Astrocyte (in vitro differentiated cells and primary cell): ENCODE measurements at regions not wholly inside any gene's neighbourhood (a gene's known extent, or its start where the extent isn't known, plus 50 kb on each side); places are given as distances from the start of the nearest gene placed in this dataset.

Source experiments
- DNase-seq: peaks from one replicate; pipeline ENCODE4 v3.0.0-alpha.2; 2010; ENCODE audit warnings: low read depth
- FAIRE-seq: peaks from 2 replicates; lab custom pipeline; 2011; peaks lifted over from hg19 to GRCh38; lab: Jason Lieb, UNC
- H2AFZ ChIP-seq: 2 replicates; pipeline ENCODE4 v1.6.0; 2012; ENCODE audit warnings: low read depth, low read length, inconsistent platforms
- H3K27ac ChIP-seq: 2 replicates; pipeline ENCODE4 v1.5.1; 2011; ENCODE audit warnings: low read depth, low read length, inconsistent platforms
- H3K27me3 ChIP-seq: 2 replicates; pipeline ENCODE4 v1.6.0; 2011; ENCODE audit warnings: low read length, inconsistent platforms; ENCODE audit not compliant: insufficient read depth
- H3K36me3 ChIP-seq: 2 replicates; pipeline ENCODE4 v1.5.1; 2011; ENCODE audit warnings: low read length, inconsistent platforms; ENCODE audit not compliant: insufficient read depth
- H3K4me1 ChIP-seq: 2 replicates; pipeline ENCODE4 v1.5.1; 2011; ENCODE audit warnings: low read length, inconsistent platforms; ENCODE audit not compliant: insufficient read depth
- H3K4me2 ChIP-seq: 2 replicates; pipeline ENCODE4 v1.6.0; 2012; ENCODE audit warnings: low read length, inconsistent platforms
- H3K4me3 ChIP-seq: 2 replicates; pipeline ENCODE4 v1.5.1; 2011; ENCODE audit warnings: low read depth, mild to moderate bottlenecking, low read length, inconsistent platforms; ENCODE audit not compliant: insufficient read depth
- H3K79me2 ChIP-seq: 2 replicates; pipeline ENCODE4 v1.6.0; 2012; ENCODE audit warnings: mild to moderate bottlenecking, low read length, inconsistent platforms; ENCODE audit not compliant: insufficient read depth
- H3K9ac ChIP-seq: 2 replicates; pipeline ENCODE4 v1.6.0; 2012; ENCODE audit warnings: mild to moderate bottlenecking, low read length, inconsistent platforms
- H3K9me3 ChIP-seq: 2 replicates; pipeline ENCODE4 v1.5.1; 2012; ENCODE audit warnings: low read depth, mild to moderate bottlenecking, low read length, inconsistent platforms; ENCODE audit not compliant: insufficient read depth
- H4K20me1 ChIP-seq: 2 replicates; pipeline ENCODE4 v1.6.0; 2012; ENCODE audit warnings: low read length, inconsistent platforms; ENCODE audit not compliant: insufficient read depth
- H3K27ac Mint-ChIP-seq: one replicate; pipeline ENCODE4 v1.8.0; 2021; ENCODE audit warnings: mild to moderate bottlenecking, mixed read lengths; ENCODE audit not compliant: unreplicated experiment
- H3K27me3 Mint-ChIP-seq: one replicate; pipeline ENCODE4 v1.8.0; 2021; ENCODE audit warnings: low read depth, mixed read lengths; ENCODE audit not compliant: unreplicated experiment
- H3K36me3 Mint-ChIP-seq: one replicate; pipeline ENCODE4 v1.8.0; 2021; ENCODE audit warnings: low read depth, mixed read lengths; ENCODE audit not compliant: unreplicated experiment
- H3K4me1 Mint-ChIP-seq: one replicate; pipeline ENCODE4 v1.8.0; 2021; ENCODE audit warnings: low read depth, mixed read lengths; ENCODE audit not compliant: unreplicated experiment
- H3K4me3 Mint-ChIP-seq: one replicate; pipeline ENCODE4 v1.8.0; 2021; ENCODE audit warnings: mild to moderate bottlenecking, moderate library complexity, mixed read lengths; ENCODE audit not compliant: unreplicated experiment
- H3K9me3 Mint-ChIP-seq: one replicate; pipeline ENCODE4 v1.8.0; 2021; ENCODE audit warnings: mild to moderate bottlenecking, mixed read lengths; ENCODE audit not compliant: unreplicated experiment
- EZH2 ChIP-seq: IDR thresholded peaks from 2 replicates; pipeline ENCODE4 v1.6.1; 2012; ENCODE audit warnings: mild to moderate bottlenecking, low read length, inconsistent platforms; ENCODE audit not compliant: insufficient read depth
- TF ChIP-seq, protein P1 (sequence below): IDR thresholded peaks from 2 replicates; pipeline ENCODE4 v1.5.1; 2011; ENCODE audit warnings: low read depth, mild to moderate bottlenecking, inconsistent platforms, low read length, moderate library complexity; ENCODE audit not compliant: insufficient read depth

DNA sequence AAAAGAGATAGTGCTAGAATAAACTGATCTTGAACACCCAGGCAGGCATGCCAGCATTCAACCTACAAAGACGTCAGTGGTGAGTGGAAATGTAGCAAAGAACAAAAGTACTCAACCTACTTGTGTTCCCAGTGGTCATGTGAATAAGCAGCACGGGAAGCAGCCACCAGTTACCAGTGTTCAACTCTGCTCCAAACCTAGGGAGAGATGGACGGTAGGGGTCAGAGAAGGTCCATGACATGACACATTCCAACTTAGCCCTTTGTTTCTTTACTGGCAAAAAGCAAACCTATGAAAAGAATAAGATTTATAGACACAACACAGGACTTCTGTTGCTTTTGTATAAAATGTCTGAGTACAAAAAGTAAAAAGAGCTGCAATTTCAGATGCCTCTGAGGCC lies 511.4 kb downstream of the XPNPEP1 start:
- Histone ChIP-seq H3K9me3 (no peaks in the 10 kb centered on the region), H3K27ac (no peak overlapping the region), H3K36me3 (no peaks in the 10 kb centered on the region), H3K4me1 (no peaks in the 10 kb centered on the region), H2AFZ (no peak overlapping the region), H3K4me2 (no peak overlapping the region), H3K79me2 (no peaks in the 10 kb centered on the region), H3K27me3 (no peaks in the 10 kb centered on the region), H3K4me3 (no peak overlapping the region), H4K20me1 (no peaks in the 10 kb centered on the region), H3K9ac (no peak overlapping the region)
- peaks cover 2% of the 10 kb centered on the region for H3K4me1 Mint-ChIP-seq
- no peaks in the 10 kb centered on the region for H3K27me3 Mint-ChIP-seq
- no peak overlapping the region for H3K4me3 Mint-ChIP-seq
- FAIRE-seq (no peak), DNase-seq (no peak)
- H3K27ac Mint-ChIP-seq, result no peak overlapping the region
- H3K9me3 Mint-ChIP-seq, result no peaks in the 10 kb centered on the region
- TF ChIP-seq, protein P1, sequence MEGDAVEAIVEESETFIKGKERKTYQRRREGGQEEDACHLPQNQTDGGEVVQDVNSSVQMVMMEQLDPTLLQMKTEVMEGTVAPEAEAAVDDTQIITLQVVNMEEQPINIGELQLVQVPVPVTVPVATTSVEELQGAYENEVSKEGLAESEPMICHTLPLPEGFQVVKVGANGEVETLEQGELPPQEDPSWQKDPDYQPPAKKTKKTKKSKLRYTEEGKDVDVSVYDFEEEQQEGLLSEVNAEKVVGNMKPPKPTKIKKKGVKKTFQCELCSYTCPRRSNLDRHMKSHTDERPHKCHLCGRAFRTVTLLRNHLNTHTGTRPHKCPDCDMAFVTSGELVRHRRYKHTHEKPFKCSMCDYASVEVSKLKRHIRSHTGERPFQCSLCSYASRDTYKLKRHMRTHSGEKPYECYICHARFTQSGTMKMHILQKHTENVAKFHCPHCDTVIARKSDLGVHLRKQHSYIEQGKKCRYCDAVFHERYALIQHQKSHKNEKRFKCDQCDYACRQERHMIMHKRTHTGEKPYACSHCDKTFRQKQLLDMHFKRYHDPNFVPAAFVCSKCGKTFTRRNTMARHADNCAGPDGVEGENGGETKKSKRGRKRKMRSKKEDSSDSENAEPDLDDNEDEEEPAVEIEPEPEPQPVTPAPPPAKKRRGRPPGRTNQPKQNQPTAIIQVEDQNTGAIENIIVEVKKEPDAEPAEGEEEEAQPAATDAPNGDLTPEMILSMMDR, result no peak
- TF ChIP-seq EZH2, result no peak
- H3K36me3 Mint-ChIP-seq, result no peaks in the 10 kb centered on the region

DNA sequence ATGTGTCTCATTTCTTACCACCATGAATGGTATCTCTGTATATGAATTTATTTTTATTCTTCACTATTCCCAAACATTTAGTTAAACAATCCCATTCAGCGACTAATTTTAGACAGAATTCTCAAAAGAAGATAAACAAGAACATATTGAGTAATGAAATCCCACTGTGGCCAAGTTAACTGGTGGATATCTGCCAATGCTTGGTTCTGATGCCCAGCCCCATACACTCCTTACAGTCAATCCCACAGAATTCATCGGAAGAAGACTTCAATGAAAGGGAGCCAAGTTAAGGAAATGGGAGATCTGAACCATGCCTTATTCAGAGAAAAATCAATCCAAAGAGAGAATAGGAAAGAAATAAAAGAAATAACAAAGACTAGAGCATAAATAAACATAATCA lies 518.0 kb downstream of the XPNPEP1 start:
- H3K9me3 ChIP-seq, result no peaks in the 10 kb centered on the region
- H3K27ac ChIP-seq, result no peak overlapping the region
- DNase-seq, result no peak
- no peak overlapping the region for H3K4me3 ChIP-seq
- H2AFZ ChIP-seq, result no peak overlapping the region
- no peaks in the 10 kb centered on the region for H3K9me3 Mint-ChIP-seq
- H3K79me2 ChIP-seq, result no peaks in the 10 kb centered on the region
- H4K20me1 ChIP-seq, result no peaks in the 10 kb centered on the region
- H3K27me3 ChIP-seq, result no peaks in the 10 kb centered on the region
- H3K27ac Mint-ChIP-seq, result no peak overlapping the region
- H3K9ac ChIP-seq, result no peak overlapping the region
- TF ChIP-seq, protein P1, result no peak
- no peak for TF ChIP-seq EZH2
- H3K36me3 ChIP-seq, result no peaks in the 10 kb centered on the region
- no peak overlapping the region for H3K4me3 Mint-ChIP-seq
- no peaks in the 10 kb centered on the region for H3K4me1 ChIP-seq
- peaks cover 2% of the 10 kb centered on the region for H3K27me3 Mint-ChIP-seq
- no peak overlapping the region for H3K4me2 ChIP-seq
- FAIRE-seq, result no peak
- H3K4me1 Mint-ChIP-seq, result peaks cover 5% of the 10 kb centered on the region
- H3K36me3 Mint-ChIP-seq, result no peaks in the 10 kb centered on the region

DNA sequence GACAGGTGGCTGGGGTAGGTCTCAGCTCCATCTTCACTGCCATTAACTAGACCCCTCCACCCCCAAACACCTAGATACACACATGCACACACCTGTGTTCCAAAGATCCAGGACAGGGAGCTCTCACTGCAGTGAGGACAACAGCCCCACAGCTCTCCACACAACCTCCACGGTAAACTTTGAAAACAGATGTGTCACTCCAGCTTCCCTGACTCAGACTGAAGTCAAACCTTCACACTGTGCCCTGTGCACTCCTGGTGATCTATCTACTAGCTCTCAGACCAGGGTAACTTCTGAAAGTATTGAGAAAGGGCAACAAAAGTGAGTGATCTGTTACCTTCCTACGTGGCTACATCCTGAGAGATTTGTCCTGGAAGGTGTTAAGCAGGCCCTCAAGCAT lies 519.8 kb downstream of the XPNPEP1 start:
- Mint-ChIP-seq H3K27ac (no peak overlapping the region), H3K9me3 (no peaks in the 10 kb centered on the region), H3K4me3 (no peak overlapping the region), H3K4me1 (peaks cover 5% of the 10 kb centered on the region), H3K27me3 (peaks cover 2% of the 10 kb centered on the region), H3K36me3 (no peaks in the 10 kb centered on the region)
- DNase-seq, result no peak
- no peaks in the 10 kb centered on the region for H3K79me2 ChIP-seq
- H3K27ac ChIP-seq, result no peak overlapping the region
- H2AFZ ChIP-seq, result no peak overlapping the region
- no peak overlapping the region for H3K4me3 ChIP-seq
- no peak overlapping the region for H3K4me2 ChIP-seq
- no peaks in the 10 kb centered on the region for H3K4me1 ChIP-seq
- H3K27me3 ChIP-seq, result no peaks in the 10 kb centered on the region
- H3K9ac ChIP-seq, result no peak overlapping the region
- no peaks in the 10 kb centered on the region for H4K20me1 ChIP-seq
- no peak for FAIRE-seq
- TF ChIP-seq EZH2, result no peak
- TF ChIP-seq, protein P1, result no peak
- H3K9me3 ChIP-seq, result no peaks in the 10 kb centered on the region
- H3K36me3 ChIP-seq, result no peaks in the 10 kb centered on the region
